PFSK-1 (cell line): ENCODE measurements at regions not wholly inside any gene's neighbourhood (a gene's known extent, or its start where the extent isn't known, plus 50 kb on each side); places are given as distances from the start of the nearest gene placed in this dataset.

ENCODE experiments used
- FOXP2 ChIP-seq: optimal IDR thresholded peaks from 2 replicates; pipeline ENCODE3; 2011; ENCODE audit warnings: borderline replicate concordance, control low read depth, inconsistent platforms; ENCODE audit not compliant: insufficient read depth; ENCODE audit errors: extremely low read length, extremely low read depth
- POLR2AphosphoS5 ChIP-seq: IDR thresholded peaks from 2 replicates; pipeline ENCODE4 v1.6.1; 2012; ENCODE audit warnings: low read depth, mild to moderate bottlenecking, control low read depth, low read length, moderate library complexity
- REST ChIP-seq, 2 experiments: IDR thresholded peaks; 2 replicates each; pipeline versions ENCODE4 v1.6.1 to v1.8.0; 2011 to 2012; ENCODE audit warnings: low read depth in 2 of 2, low read length in 2 of 2, control low read depth in 1 of 2, inconsistent platforms in 1 of 2, mild to moderate bottlenecking in 1 of 2, moderate library complexity in 1 of 2; ENCODE audit not compliant: insufficient read depth in 1 of 2
- SIN3A ChIP-seq: IDR thresholded peaks from 2 replicates; pipeline ENCODE4 v1.6.1; 2012; ENCODE audit warnings: mild to moderate bottlenecking, low read length, moderate library complexity, borderline replicate concordance; ENCODE audit not compliant: insufficient read depth

DNA sequence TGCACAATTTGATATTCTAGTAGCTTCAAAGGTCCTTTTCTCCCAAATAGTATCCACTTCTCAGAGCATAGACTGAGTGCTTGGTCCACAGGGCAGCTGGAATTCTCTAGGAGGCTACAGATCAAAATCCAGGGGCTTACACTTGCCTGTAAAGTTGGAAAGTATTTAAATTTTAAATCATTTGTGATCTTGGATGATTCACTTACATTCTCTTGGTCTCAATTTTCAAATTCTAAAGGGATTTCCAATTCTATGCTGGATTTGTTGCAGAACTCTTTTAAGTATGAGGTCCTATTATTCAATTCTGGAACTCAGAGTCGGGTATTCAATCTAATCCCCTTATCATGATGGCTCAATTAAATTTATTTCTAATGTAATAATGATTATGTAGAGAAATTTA, 492.3 kb downstream of the NYAP2 start:
- TF ChIP-seq REST (IDR thresholded peaks at IDR 0.05; ENCODE audit: insufficient read depth in 1 of 2, low read depth in 2 of 2, low read length in 2 of 2) (no peak), SIN3A (no peak), POLR2AphosphoS5 (no peak), FOXP2 (no peak)
